PC-9 (cell line): ENCODE measurements at regions not wholly inside any gene's neighbourhood (a gene's known extent, or its start where the extent isn't known, plus 50 kb on each side); places are given as distances from the start of the nearest gene placed in this dataset.
"Not testable (repeated sequence)": the region's sequence is repeated elsewhere in the genome, so short reads cannot be mapped to it uniquely, and the experiment has no call there.

Experiments
- BruUV-seq: library from RNA; stranded (reverse); fragments of 400-500 nt; replicated peaks from 2 replicates; lab custom pipeline; 2021; lab: Mats Ljungman, UMichigan
- CTCF ChIA-PET: fragments of 300-600 bp; sonication (Branson Sonifier 250); formaldehyde crosslinking; loops from one replicate; lab custom pipeline; 2022; ENCODE audit warnings: antibody characterized with exemption; lab: Charles Lee
- POLR2A ChIA-PET: fragments of 300-600 bp; sonication (Branson Sonifier 250); formaldehyde crosslinking; loops from one replicate; lab custom pipeline; 2022; ENCODE audit warnings: antibody characterized with exemption; ENCODE audit not compliant: unreplicated experiment; lab: Charles Lee
- DNase-seq, 2 experiments: peaks; one replicate each; pipeline versions ENCODE4 v3.0.0 to v3.0.0-alpha.2; 2015 to 2022; ENCODE audit warnings: mixed read lengths in 1 of 2
- H2AFZ ChIP-seq: fragments of 200-600 bp; sonication (generic); 2 replicates; pipeline ENCODE4 v1.8.1; 2017; ENCODE audit warnings: antibody characterized with exemption
- H3F3A ChIP-seq: fragments of 200-600 bp; sonication (generic); 2 replicates; pipeline ENCODE4 v1.8.1; 2017; ENCODE audit warnings: antibody characterized with exemption, mild to moderate bottlenecking, low read depth; ENCODE audit not compliant: insufficient read depth
- H3K27ac ChIP-seq: fragments of 200-600 bp; sonication (generic); 2 replicates; pipeline ENCODE4 v1.6.1; 2016; ENCODE audit warnings: mixed run types
- H3K27me3 ChIP-seq: fragments of 200-600 bp; sonication (generic); 2 replicates; pipeline ENCODE4 v1.6.1; 2016; ENCODE audit warnings: low read depth, mixed run types; ENCODE audit not compliant: insufficient read depth
- H3K36me3 ChIP-seq: fragments of 200-600 bp; sonication (generic); 2 replicates; pipeline ENCODE4 v1.6.1; 2016; ENCODE audit warnings: low read depth, mixed run types
- H3K4me1 ChIP-seq: fragments of 200-600 bp; sonication (generic); replicated peaks from 2 replicates; pipeline ENCODE4 v1.6.1; 2016; ENCODE audit warnings: mixed run types; ENCODE audit not compliant: insufficient read depth
- H3K4me2 ChIP-seq: fragments of 200-600 bp; sonication (generic); 2 replicates; pipeline ENCODE4 v1.6.1; 2017; ENCODE audit warnings: mixed run types
- H3K4me3 ChIP-seq: fragments of 200-600 bp; sonication (generic); 2 replicates; pipeline ENCODE4 v1.6.1; 2016; ENCODE audit warnings: mixed run types
- H3K79me2 ChIP-seq: fragments of 200-600 bp; sonication (generic); 2 replicates; pipeline ENCODE4 v1.6.1; 2017; ENCODE audit warnings: low read depth, mixed run types
- H3K9me2 ChIP-seq: fragments of 200-600 bp; sonication (generic); 2 replicates; pipeline ENCODE4 v1.8.1; 2017; ENCODE audit warnings: mild to moderate bottlenecking; ENCODE audit not compliant: insufficient read depth
- H3K9me3 ChIP-seq: fragments of 200-600 bp; sonication (generic); 2 replicates; pipeline ENCODE4 v1.8.1; 2016; ENCODE audit warnings: low read depth; ENCODE audit not compliant: insufficient read depth
- H4K20me1 ChIP-seq: fragments of 200-600 bp; sonication (generic); 2 replicates; pipeline ENCODE4 v1.8.1; 2017; ENCODE audit not compliant: insufficient read depth
- CTCF ChIP-seq: fragments of 200-600 bp; sonication (generic); conservative IDR thresholded peaks from 2 replicates; pipeline ENCODE4 v1.6.1; 2017; ENCODE audit warnings: mixed run types, antibody characterized with exemption, mild to moderate bottlenecking, moderate library complexity
- EZH2 ChIP-seq: fragments of 200-600 bp; sonication (generic); IDR thresholded peaks from 2 replicates; pipeline ENCODE4 v1.8.0; 2017; ENCODE audit warnings: antibody characterized with exemption, low read depth
- intact Hi-C: fragments of 100-400 bp; cut with micrococcal nuclease; formaldehyde crosslinking; loops from one replicate; pipeline ENCODE4 v1.10.0; 2022; ENCODE audit not compliant: unreplicated experiment

- Histone ChIP-seq H3K36me3 (no peaks in the 10 kb centered on the region), H3K27me3 (no peaks in the 10 kb centered on the region), H2AFZ (no peak overlapping the region), H3K27ac (no peak overlapping the region), H3K9me3 (no peaks in the 10 kb centered on the region), H3K4me1 (no peaks in the 10 kb centered on the region), H3K4me2 (no peak overlapping the region), H3K9me2 (no peaks in the 10 kb centered on the region; the same call in 1 of the 2 replicates), H4K20me1 (no peaks in the 10 kb centered on the region), H3K79me2 (no peaks in the 10 kb centered on the region), H3K4me3 (no peak overlapping the region), H3F3A (no peaks in the 10 kb centered on the region)
- ChIA-PET POLR2A (interaction anchor here (0.6 kb wide), 2 partner anchors 681 to 1600 kb away, joined by 3 read pairs; no protein-coding TSS in a partner anchor), CTCF (no interaction called here)
- DNase-seq, result no peak
- intact Hi-C loops, result no loop called here
- BruUV-seq, result no TSS peak
- TF ChIP-seq CTCF (no peak), EZH2 (no peak)
Measured at GRCh38 chr6:102759415-102759814, 1365.9 kb downstream of the GRIK2 start.

- H3K9me2 ChIP-seq, CTCF ChIA-PET, H2AFZ ChIP-seq, H3K4me2 ChIP-seq, H3F3A ChIP-seq, H3K9me3 ChIP-seq, H3K27me3 ChIP-seq, BruUV-seq, H3K4me3 ChIP-seq, H3K27ac ChIP-seq, H3K36me3 ChIP-seq, H4K20me1 ChIP-seq, H3K4me1 ChIP-seq, intact Hi-C loops, POLR2A ChIA-PET, DNase-seq, H3K79me2 ChIP-seq: not testable (repeated sequence)
Measured at GRCh38 chr6:102758536-102758935, 1365.0 kb downstream of the GRIK2 start.

GRCh38 chr6:102749210-102749971, 1355.9 kb downstream of the GRIK2 start:
- CTCF ChIA-PET, result no interaction called here
- TF ChIP-seq CTCF, result no peak
- TF ChIP-seq EZH2, result no peak
- no TSS peak for BruUV-seq
- Histone ChIP-seq H3K9me3 (no peaks in the 10 kb centered on the region), H3K27ac (no peak overlapping the region), H2AFZ (no peak overlapping the region), H3K9me2 (no peaks in the 10 kb centered on the region), H3K27me3 (no peaks in the 10 kb centered on the region), H3K36me3 (no peaks in the 10 kb centered on the region), H3K4me2 (no peak overlapping the region), H3K4me1 (no peaks in the 10 kb centered on the region), H3K79me2 (no peaks in the 10 kb centered on the region), H3K4me3 (no peak overlapping the region), H4K20me1 (no peaks in the 10 kb centered on the region), H3F3A (no peaks in the 10 kb centered on the region)
- intact Hi-C loops, result no loop called here
- DNase-seq, result no peak
- POLR2A ChIA-PET, result interaction anchor here (0.7 kb wide), 1 partner anchor 15 kb away, joined by 17 read pairs; no protein-coding TSS in a partner anchor
